ENCODE measurements at regions not wholly inside any gene's neighbourhood (a gene's known extent, or its start where the extent isn't known, plus 50 kb on each side); places are given as distances from the start of the nearest gene placed in this dataset.
"Not testable (repeated sequence)": the region's sequence is repeated elsewhere in the genome, so short reads cannot be mapped to it uniquely, and the experiment has no call there.

GRCh38 chr15:81899730-81900129 lies 146.1 kb downstream of the MEX3B start:
- DNase-seq (ENCODE audit: low spot score), result no peak

- DNase-seq (ENCODE audit: low spot score), result no peak
Measured at GRCh38 chr15:81899024-81899423, 146.8 kb downstream of the MEX3B start.

- DNase-seq (ENCODE audit: low spot score), result no peak
Measured at GRCh38 chr15:81897057-81897677, 148.7 kb downstream of the MEX3B start.

GRCh38 chr15:81896356-81896755 lies 149.5 kb downstream of the MEX3B start:
- no peak for DNase-seq (ENCODE audit: low spot score)

GRCh38 chr15:81895723-81896122 lies 150.1 kb downstream of the MEX3B start:
- no peak for DNase-seq (ENCODE audit: low spot score)

GRCh38 chr15:81894061-81894460 lies 151.8 kb downstream of the MEX3B start:
- DNase-seq (ENCODE audit: low spot score), result no peak

- DNase-seq (ENCODE audit: low spot score), result no peak
Measured at GRCh38 chr15:81893182-81893835, 152.5 kb downstream of the MEX3B start.

- DNase-seq (ENCODE audit: low spot score), result no peak
Measured at GRCh38 chr15:81890496-81890895, 155.3 kb downstream of the MEX3B start.

- DNase-seq (ENCODE audit: low spot score), result no peak
Measured at GRCh38 chr15:81889485-81889881, 156.3 kb downstream of the MEX3B start.

- DNase-seq (ENCODE audit: low spot score), result no peak
Measured at GRCh38 chr15:81888748-81889484, 156.9 kb downstream of the MEX3B start.

- DNase-seq (ENCODE audit: low spot score), result no peak
Measured at GRCh38 chr15:81887912-81888311, 157.9 kb downstream of the MEX3B start.

GRCh38 chr15:81887188-81887587 lies 158.6 kb downstream of the MEX3B start:
- not testable (repeated sequence) for DNase-seq (ENCODE audit: low spot score)

GRCh38 chr15:81886591-81886990 lies 159.2 kb downstream of the MEX3B start:
- DNase-seq (ENCODE audit: low spot score), result no peak

GRCh38 chr15:81886080-81886479 lies 159.7 kb downstream of the MEX3B start:
- DNase-seq (ENCODE audit: low spot score), result no peak

GRCh38 chr15:81885135-81885534 lies 160.7 kb downstream of the MEX3B start:
- no peak for DNase-seq (ENCODE audit: low spot score)

GRCh38 chr15:81882504-81882903 lies 163.3 kb downstream of the MEX3B start:
- DNase-seq (ENCODE audit: low spot score), result no peak

- DNase-seq (ENCODE audit: low spot score), result no peak
Measured at GRCh38 chr15:81880833-81881232, 165.0 kb downstream of the MEX3B start.

- DNase-seq (ENCODE audit: low spot score), result no peak
Measured at GRCh38 chr15:81880314-81880713, 165.5 kb downstream of the MEX3B start.

- not testable (repeated sequence) for DNase-seq (ENCODE audit: low spot score)
Measured at GRCh38 chr15:81875717-81876116, 170.1 kb downstream of the MEX3B start.

GRCh38 chr15:81870746-81871106 lies 175.1 kb downstream of the MEX3B start:
- not testable (repeated sequence) for DNase-seq (ENCODE audit: low spot score)

GRCh38 chr15:81870062-81870745 lies 175.6 kb downstream of the MEX3B start:
- not testable (repeated sequence) for DNase-seq (ENCODE audit: low spot score)

- DNase-seq (ENCODE audit: low spot score), result no peak
Measured at GRCh38 chr15:81869161-81869954, 176.5 kb downstream of the MEX3B start.

Data from germinal center (tissue), 1 donor.